IPS DF 6.9 (cell line): ENCODE measurements at regions not wholly inside any gene's neighbourhood (a gene's known extent, or its start where the extent isn't known, plus 50 kb on each side); places are given as distances from the start of the nearest gene placed in this dataset.

Experiments
- DNase-seq: peaks from one replicate; pipeline ENCODE4 v3.0.0-alpha.2; 2013; ENCODE audit warnings: low read depth, low spot score
- H3K27ac ChIP-seq: one replicate; pipeline ENCODE4 v1.5.1; 2013; ENCODE audit warnings: low read length, control low read depth
- H3K27me3 ChIP-seq: 2 replicates; pipeline ENCODE4 v1.6.1; 2013; ENCODE audit warnings: mild to moderate bottlenecking, low read length; ENCODE audit not compliant: control insufficient read depth, insufficient read depth
- H3K36me3 ChIP-seq: 2 replicates; pipeline ENCODE4 v1.6.1; 2013; ENCODE audit warnings: low read length; ENCODE audit not compliant: control insufficient read depth, insufficient read depth
- H3K4me1 ChIP-seq: 2 replicates; pipeline ENCODE4 v1.6.1; 2013; ENCODE audit warnings: low read length; ENCODE audit not compliant: control insufficient read depth, insufficient read depth
- H3K4me3 ChIP-seq: 2 replicates; pipeline ENCODE4 v1.5.1; 2013; ENCODE audit warnings: mild to moderate bottlenecking, low read length
- H3K9me3 ChIP-seq: 2 replicates; pipeline ENCODE4 v1.6.1; 2013; ENCODE audit warnings: low read length, inconsistent platforms; ENCODE audit not compliant: control insufficient read depth, insufficient read depth
- WGBS: extraction: QIAGEN DNeasy Blood & Tissue Kit; methylation state at CpG from one replicate; pipeline ENCODE4 v1.1.7; 2013; ENCODE audit warnings: mixed read lengths, missing lambda C conversion rate; ENCODE audit not compliant: insufficient read length, insufficient coverage; 5-methylcytosine and 5-hydroxymethylcytosine counted together

DNA sequence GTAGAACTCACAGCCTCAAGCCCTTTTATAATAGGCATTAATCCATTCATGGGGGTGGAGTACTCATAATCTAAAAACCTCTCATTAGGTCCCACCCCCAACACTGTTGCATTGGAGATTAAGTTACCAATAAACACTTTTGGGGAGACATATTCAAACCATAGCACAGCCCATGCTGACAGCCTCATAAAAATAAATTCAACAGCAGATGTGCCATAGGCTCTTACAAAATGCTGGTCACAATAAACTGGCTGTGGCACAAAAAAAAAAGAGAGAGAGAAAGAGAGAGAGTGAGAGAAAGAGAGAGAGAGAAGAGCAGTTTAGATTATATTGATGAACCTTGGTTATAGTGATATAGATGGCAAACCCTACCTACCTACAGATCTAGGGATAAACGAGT is 1000.9 kb downstream of the TUSC7 start:
- H3K27ac ChIP-seq: no peak overlapping the region
- H3K4me3 ChIP-seq: no peak overlapping the region
- H3K27me3 ChIP-seq: no peaks in the 10 kb centered on the region
- no peaks in the 10 kb centered on the region for H3K4me1 ChIP-seq
- H3K9me3 ChIP-seq: no peaks in the 10 kb centered on the region
- WGBS: no CpG with 5 or more reads among the region's 1 CpG
- no peak for DNase-seq
- no peaks in the 10 kb centered on the region for H3K36me3 ChIP-seq

DNA sequence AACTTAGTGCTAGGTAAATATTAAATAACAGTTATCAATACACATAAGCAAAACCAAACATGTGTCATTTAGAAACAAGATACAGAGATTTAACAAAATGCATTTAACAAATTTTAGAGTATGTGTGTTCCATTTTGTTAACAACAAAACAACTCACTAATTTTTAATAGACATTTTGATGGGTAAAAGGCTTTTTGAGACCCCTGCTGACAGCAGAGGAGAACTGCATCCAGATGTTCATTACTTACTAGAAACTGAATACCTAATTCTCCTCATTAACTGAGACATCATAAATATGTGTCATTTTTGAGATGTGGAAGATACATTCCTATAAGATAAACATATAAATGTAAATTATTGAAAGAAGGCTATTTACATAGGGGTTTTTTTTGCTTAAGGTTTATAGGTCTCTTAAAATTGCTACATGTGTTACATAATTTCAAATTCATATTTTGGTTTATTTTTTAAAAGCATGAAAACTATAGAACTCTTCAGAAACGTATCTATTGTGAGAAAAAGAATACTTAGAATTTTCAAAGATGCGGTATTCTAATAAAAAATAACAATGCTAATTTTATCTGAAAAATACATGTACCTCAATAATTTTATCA is 1009.8 kb downstream of the TUSC7 start:
- DNase-seq: no peak
- Histone ChIP-seq H3K4me1 (no peaks in the 10 kb centered on the region), H3K9me3 (no peaks in the 10 kb centered on the region), H3K4me3 (no peak overlapping the region), H3K36me3 (no peaks in the 10 kb centered on the region), H3K27me3 (no peaks in the 10 kb centered on the region), H3K27ac (no peak overlapping the region)
- WGBS: no CpG with 5 or more reads among the region's 2 CpGs

DNA sequence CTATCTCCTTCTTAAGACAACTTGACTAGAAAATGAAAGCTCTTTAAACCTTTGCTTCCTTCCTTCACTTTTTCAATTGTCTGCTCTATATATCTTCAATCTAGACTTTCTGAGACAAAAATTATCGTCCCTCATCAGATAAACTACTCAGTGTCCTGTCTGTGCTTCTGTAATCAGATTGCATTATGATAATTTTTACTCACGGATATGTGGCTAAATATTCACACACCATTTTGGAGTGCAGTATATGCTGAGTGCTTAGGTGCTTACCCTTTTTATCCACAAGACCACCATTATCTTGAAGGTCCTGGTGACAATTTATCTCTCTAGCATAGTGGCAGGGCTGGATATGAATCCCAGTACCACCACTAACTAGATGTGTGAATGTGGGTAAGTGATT is 1012.3 kb downstream of the TUSC7 start:
- DNase-seq: no peak
- WGBS: no CpG with 5 or more reads among the region's 2 CpGs
- Histone ChIP-seq H3K27ac (no peak overlapping the region), H3K27me3 (no peaks in the 10 kb centered on the region), H3K9me3 (no peaks in the 10 kb centered on the region), H3K36me3 (no peaks in the 10 kb centered on the region), H3K4me3 (no peak overlapping the region), H3K4me1 (no peaks in the 10 kb centered on the region)

DNA sequence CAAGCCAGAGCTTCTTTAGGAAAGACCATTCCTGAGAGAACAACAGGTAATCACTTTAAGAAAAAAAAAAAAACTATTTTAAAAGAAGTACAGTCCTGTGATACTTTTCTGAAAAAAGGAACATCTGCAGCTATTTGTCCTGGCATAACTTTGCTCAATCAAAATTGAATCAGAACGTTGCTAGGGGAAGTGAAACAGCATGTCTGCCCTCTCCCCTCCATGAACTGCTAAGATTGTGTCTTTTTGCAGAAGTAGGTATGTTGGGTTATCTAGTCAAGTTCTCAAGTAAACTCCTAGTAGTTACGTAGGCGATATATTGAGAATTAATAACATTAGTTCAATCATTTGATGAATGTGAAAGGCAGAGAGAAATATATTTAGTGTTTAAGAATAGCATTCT is 1013.3 kb downstream of the TUSC7 start:
- Histone ChIP-seq H3K9me3 (no peaks in the 10 kb centered on the region), H3K27me3 (no peaks in the 10 kb centered on the region), H3K27ac (no peak overlapping the region), H3K4me1 (no peaks in the 10 kb centered on the region), H3K4me3 (no peak overlapping the region), H3K36me3 (no peaks in the 10 kb centered on the region)
- WGBS: no CpG with 5 or more reads among the region's 3 CpGs
- DNase-seq: no peak

DNA sequence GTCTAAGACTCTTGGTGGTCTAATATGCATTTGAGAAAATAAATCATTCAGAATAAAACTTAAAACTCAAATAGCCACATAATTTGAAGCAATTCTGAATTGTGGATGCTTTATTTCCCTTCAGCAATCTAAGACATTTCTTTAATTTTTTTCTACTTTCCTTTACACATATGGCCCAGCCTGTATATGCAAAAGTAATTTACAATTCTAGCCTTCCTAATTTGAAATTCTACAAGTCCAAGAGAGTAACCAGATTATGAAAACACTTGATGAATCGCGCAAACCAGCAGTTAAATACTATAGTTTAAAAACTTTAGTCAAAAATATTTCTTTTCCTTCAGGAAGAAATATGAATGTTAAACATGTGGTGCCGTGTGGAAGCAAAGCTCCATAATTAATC is 1014.2 kb downstream of the TUSC7 start:
- no peak for DNase-seq
- H3K27me3 ChIP-seq: no peaks in the 10 kb centered on the region
- no peak overlapping the region for H3K4me3 ChIP-seq
- no peaks in the 10 kb centered on the region for H3K4me1 ChIP-seq
- H3K27ac ChIP-seq: no peak overlapping the region
- no CpG with 5 or more reads among the region's 3 CpGs for whole genome bisulfite sequencing
- H3K36me3 ChIP-seq: no peaks in the 10 kb centered on the region
- H3K9me3 ChIP-seq: no peaks in the 10 kb centered on the region

DNA sequence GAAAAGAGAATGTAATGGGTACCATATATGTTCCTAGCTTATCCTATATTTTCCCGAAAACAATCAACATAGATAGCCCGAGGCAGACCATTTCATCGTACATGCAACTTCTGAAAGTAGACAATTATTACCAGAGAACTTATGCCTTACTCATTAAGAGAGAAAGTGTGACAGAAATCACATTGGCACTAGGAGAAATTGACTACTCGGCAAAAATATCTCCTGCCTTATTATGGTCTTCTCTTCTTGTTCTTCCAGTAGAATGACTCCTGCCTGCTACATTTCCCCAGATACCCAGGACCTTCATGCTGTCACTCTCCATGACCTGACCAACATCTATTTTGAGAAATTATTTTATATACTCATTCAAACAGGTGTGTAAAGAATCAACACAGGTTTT is 1015.7 kb downstream of the TUSC7 start:
- no peak overlapping the region for H3K27ac ChIP-seq
- no peak for DNase-seq
- H3K4me1 ChIP-seq: no peaks in the 10 kb centered on the region
- no CpG with 5 or more reads among the region's 4 CpGs for WGBS
- H3K9me3 ChIP-seq: no peaks in the 10 kb centered on the region
- no peaks in the 10 kb centered on the region for H3K27me3 ChIP-seq
- no peak overlapping the region for H3K4me3 ChIP-seq
- H3K36me3 ChIP-seq: no peaks in the 10 kb centered on the region

DNA sequence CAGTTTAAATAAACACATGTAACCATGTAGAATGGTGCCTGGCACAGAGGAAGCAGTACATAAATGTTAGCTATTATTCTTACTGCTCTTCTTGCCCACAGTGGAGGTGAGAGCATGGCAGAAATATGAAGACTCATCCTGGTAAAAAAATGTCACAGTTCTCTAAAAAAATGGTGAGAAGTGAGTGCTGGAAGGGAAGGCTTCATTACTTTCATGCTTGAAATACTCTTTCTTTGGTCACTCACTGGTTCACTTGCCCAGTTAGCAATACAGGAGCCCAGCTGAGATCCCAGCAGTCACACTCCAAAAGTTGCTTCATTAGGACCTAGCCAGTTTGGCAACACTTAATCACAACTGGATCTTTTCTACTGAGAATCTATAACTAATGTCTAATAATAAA is 1017.2 kb downstream of the TUSC7 start:
- no peaks in the 10 kb centered on the region for H3K4me1 ChIP-seq
- H3K27ac ChIP-seq: no peak overlapping the region
- H3K9me3 ChIP-seq: no peaks in the 10 kb centered on the region
- no peak overlapping the region for H3K4me3 ChIP-seq
- no peaks in the 10 kb centered on the region for H3K27me3 ChIP-seq
- DNase-seq: no peak
- no peaks in the 10 kb centered on the region for H3K36me3 ChIP-seq

DNA sequence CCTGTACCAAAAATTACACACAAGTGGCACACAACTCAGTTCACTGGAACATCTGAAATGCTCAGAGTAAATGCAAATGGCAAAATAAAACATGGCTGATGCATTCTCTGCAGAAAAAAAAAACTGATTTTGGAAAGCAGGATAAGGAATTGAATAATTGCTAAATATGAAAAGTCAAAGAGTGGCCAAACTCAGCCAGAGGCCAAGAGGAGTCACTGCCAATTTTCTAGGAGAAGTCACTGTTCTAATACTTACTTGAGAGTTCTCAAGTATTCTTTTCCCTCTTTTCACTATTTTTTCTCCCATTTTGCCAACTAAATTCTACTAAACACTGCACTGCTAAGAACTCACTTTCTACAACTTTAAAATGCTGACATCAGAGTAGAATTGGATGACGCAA is 1018.6 kb downstream of the TUSC7 start:
- Histone ChIP-seq H3K27ac (no peak overlapping the region), H3K9me3 (no peaks in the 10 kb centered on the region), H3K36me3 (no peaks in the 10 kb centered on the region), H3K4me3 (no peak overlapping the region), H3K4me1 (no peaks in the 10 kb centered on the region), H3K27me3 (no peaks in the 10 kb centered on the region)
- DNase-seq: no peak
- WGBS: no CpG with 5 or more reads among the region's 1 CpG

DNA sequence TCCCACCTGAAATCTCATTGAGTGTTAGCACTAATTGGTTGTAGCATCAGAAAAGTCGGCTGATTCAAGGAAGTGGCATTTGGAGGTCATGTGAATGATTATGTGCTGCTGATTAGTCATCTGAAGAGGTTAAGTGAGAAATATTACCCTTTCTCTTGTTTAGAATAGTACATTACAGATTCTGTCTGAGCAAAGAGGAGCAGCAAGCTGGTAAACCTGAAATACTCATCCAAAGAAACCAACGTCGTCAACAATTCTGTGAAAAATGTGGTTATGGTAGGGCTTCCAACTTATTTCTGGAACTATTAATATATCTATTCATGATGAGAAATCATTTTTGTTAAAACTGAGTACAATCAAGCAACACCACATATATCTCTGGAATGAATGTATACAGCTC is 1024.9 kb downstream of the TUSC7 start:
- H3K4me1 ChIP-seq: no peaks in the 10 kb centered on the region
- no peak overlapping the region for H3K4me3 ChIP-seq
- WGBS: no CpG with 5 or more reads among the region's 3 CpGs
- no peak overlapping the region for H3K27ac ChIP-seq
- H3K36me3 ChIP-seq: no peaks in the 10 kb centered on the region
- no peaks in the 10 kb centered on the region for H3K9me3 ChIP-seq
- DNase-seq: no peak
- no peaks in the 10 kb centered on the region for H3K27me3 ChIP-seq

DNA sequence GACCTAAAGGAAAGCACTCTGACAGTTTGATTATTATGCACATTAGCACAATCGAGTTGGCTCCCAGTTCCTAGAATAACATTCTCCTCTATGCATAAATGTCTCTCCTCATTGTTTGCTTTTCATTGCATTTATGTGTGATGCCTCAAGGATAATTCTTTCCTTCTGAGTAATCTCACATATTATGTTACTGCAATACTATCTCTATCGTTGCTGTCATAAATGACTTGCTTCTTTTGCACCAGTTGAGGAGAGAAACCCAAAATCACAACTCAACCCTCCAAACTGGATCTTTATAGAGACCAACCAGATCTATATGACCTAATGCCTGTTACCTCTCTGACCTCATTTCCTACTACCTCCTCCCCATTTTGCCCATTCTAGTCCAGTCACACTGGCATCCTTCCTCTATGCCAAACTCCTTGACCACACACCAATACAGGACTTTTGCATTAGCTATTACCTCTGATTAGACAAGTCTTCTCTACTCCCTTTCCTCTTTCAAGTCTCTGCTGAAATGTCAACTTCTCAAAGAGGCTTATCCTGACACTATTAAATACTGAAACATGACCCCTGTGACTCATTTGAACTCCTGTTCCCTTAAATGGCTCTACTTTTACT is 1026.0 kb downstream of the TUSC7 start:
- Histone ChIP-seq H3K9me3 (no peaks in the 10 kb centered on the region), H3K4me1 (no peaks in the 10 kb centered on the region), H3K27ac (no peak overlapping the region), H3K36me3 (no peaks in the 10 kb centered on the region), H3K27me3 (no peaks in the 10 kb centered on the region), H3K4me3 (no peak overlapping the region)
- no CpG with 5 or more reads among the region's 2 CpGs for WGBS
- DNase-seq: no peak

DNA sequence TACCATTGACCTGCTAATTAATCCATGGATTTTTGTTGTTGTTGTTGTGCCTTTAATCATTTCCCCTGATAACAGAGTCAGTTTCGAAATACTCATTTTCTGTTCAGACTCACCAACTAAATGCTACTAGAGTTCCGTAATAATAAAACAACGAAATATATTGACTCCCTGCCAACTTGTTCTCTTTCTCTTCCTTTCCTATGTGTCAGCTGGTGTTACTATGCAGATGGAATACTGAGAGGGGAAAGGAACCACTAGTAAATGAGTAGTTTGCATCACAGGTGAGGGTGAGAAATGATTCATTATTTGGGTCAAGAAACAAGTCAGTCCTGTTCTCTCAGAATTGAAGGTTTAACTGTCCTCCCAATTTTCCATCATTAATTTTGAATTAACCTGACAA is 1027.3 kb downstream of the TUSC7 start:
- Histone ChIP-seq H3K4me1 (no peaks in the 10 kb centered on the region), H3K27me3 (no peaks in the 10 kb centered on the region), H3K27ac (no peak overlapping the region), H3K36me3 (no peaks in the 10 kb centered on the region), H3K4me3 (no peak overlapping the region), H3K9me3 (no peaks in the 10 kb centered on the region)
- no CpG with 5 or more reads among the region's 3 CpGs for WGBS
- no peak for DNase-seq
